HG02798 (cell line): ENCODE measurements at regions not wholly inside any gene's neighbourhood (a gene's known extent, or its start where the extent isn't known, plus 50 kb on each side); places are given as distances from the start of the nearest gene placed in this dataset.

ENCODE experiments used
- ATAC-seq: cut with Tn5 transposase; IDR thresholded peaks from one replicate; pipeline ENCODE4 v1.9.1; 2021; ENCODE audit warnings: mild to moderate bottlenecking; ENCODE audit not compliant: unreplicated experiment, poor library complexity

- no peak for ATAC-seq
Observed at GRCh38 chr10:36271627-36272340, 629.7 kb upstream of the FZD8 start.

- ATAC-seq: no peak
Observed at GRCh38 chr10:36269222-36269621, 627.1 kb upstream of the FZD8 start.

- no peak for ATAC-seq
Observed at GRCh38 chr10:36266923-36267322, 624.8 kb upstream of the FZD8 start.

GRCh38 chr10:36265741-36266140, 623.6 kb upstream of the FZD8 start:
- ATAC-seq: no peak

- ATAC-seq: no peak
Observed at GRCh38 chr10:36263871-36264270, 621.8 kb upstream of the FZD8 start.

- no peak for ATAC-seq
Observed at GRCh38 chr10:36256948-36257356, 614.9 kb upstream of the FZD8 start.

- no peak for ATAC-seq
Observed at GRCh38 chr10:36256166-36256565, 614.1 kb upstream of the FZD8 start.

- ATAC-seq: no peak
Observed at GRCh38 chr10:36254199-36254598, 612.1 kb upstream of the FZD8 start.

GRCh38 chr10:36253731-36254130, 611.6 kb upstream of the FZD8 start:
- no peak for ATAC-seq

- no peak for ATAC-seq
Observed at GRCh38 chr10:36251068-36251467, 609.0 kb upstream of the FZD8 start.

- no peak for ATAC-seq
Observed at GRCh38 chr10:36248304-36248981, 606.3 kb upstream of the FZD8 start.

- no peak for ATAC-seq
Observed at GRCh38 chr10:36247478-36247877, 605.4 kb upstream of the FZD8 start.

- no peak for ATAC-seq
Observed at GRCh38 chr10:36236931-36237330, 594.8 kb upstream of the FZD8 start.

GRCh38 chr10:36236341-36236740, 594.2 kb upstream of the FZD8 start:
- ATAC-seq: no peak

- ATAC-seq: no peak
Observed at GRCh38 chr10:36232935-36233334, 590.8 kb upstream of the FZD8 start.

- ATAC-seq: no peak
Observed at GRCh38 chr10:36224431-36224985, 582.4 kb upstream of the FZD8 start.

GRCh38 chr10:36221101-36221500, 579.0 kb upstream of the FZD8 start:
- no peak for ATAC-seq

GRCh38 chr10:36220151-36220550, 578.1 kb upstream of the FZD8 start:
- no peak for ATAC-seq

- no peak for ATAC-seq
Observed at GRCh38 chr10:36211856-36212255, 569.8 kb upstream of the FZD8 start.

GRCh38 chr10:36209480-36209879, 567.4 kb upstream of the FZD8 start:
- ATAC-seq: no peak

GRCh38 chr10:36202881-36203280, 560.8 kb upstream of the FZD8 start:
- ATAC-seq: no peak

- ATAC-seq: no peak
Observed at GRCh38 chr10:36200577-36200976, 558.5 kb upstream of the FZD8 start.
